ENCODE measurements at regions not wholly inside any gene's neighbourhood (a gene's known extent, or its start where the extent isn't known, plus 50 kb on each side); places are given as distances from the start of the nearest gene placed in this dataset.

DNA sequence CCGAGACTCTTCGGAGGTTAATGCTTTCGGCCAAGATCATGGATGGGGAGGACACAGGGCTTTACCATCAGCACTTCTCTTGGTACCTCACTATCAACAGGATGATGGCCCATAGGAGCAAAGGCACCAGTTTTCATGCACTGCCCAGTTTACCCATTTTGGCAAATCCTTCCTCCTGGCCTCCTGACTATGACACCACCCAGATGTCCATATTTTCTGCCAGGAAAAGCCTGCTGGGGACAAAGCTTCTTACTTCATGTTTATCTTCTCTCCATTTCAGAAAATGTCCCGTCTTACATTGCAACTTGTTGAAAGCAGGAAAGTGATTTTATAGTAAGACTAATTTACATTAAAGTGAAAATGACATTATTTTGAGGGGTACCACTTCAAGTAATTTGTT, 61.4 kb upstream of the GAS1 start:
- CTCF ChIA-PET = no interaction called here
- H3K4me3 ChIP-seq (ENCODE audit: low read depth, low read length) = no peak overlapping the region
- POLR2A ChIA-PET = no interaction called here
- no peak for TF ChIP-seq CTCF (IDR thresholded peaks at IDR 0.05; ENCODE audit: insufficient read depth, low read length, missing control alignments)
- DNase-seq (ENCODE audit: low read depth, low spot score) = no peak

DNA sequence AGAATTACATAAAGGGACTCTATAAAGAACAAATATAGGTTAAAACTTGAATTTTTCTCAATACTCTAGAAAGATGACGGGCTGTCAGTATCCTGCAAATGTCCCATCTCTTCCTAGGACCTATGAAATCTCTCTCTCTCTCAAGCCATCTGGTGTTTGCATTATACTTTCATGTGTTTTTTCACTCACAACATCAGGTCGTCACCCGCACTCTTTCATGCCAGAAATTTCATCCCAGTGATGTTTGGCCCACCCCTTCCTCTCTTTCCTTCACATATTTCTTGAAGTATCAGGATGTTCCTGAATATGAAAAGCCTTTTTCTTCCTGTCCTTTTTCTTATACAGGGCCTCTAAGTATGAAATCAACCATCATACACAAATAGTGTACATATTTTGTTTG, 63.3 kb upstream of the GAS1 start:
- no peak for TF ChIP-seq CTCF (IDR thresholded peaks at IDR 0.05; ENCODE audit: insufficient read depth, low read length, missing control alignments)

DNA sequence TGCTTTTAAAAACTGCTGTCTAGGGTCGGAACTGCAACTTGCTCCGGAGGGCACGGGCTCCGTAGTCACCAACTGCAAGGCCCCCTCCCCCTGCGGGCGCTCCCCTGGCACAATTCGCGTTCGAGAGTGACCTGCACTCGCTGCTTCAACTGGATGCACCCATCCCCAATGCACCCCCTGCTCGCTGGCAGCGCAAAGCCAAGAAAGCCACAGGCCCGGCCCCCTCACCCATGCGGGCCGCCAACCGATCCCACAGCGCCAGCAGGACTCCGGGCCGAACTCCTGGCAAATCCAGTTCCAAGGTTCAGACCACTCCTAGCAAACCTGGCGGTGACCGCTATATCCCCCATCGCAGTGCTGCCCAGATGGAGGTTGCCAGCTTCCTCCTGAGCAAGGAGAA, 64.2 kb upstream of the GAS1 start:
- POLR2A ChIA-PET = no interaction called here

More for the DNA sequence above, 63.3 kb upstream of the GAS1 start:
- ChIA-PET CTCF (no interaction called here), POLR2A (no interaction called here)
- no peak overlapping the region for H3K4me3 ChIP-seq (ENCODE audit: low read depth, low read length)
- DNase-seq (ENCODE audit: low read depth, low spot score) = no peak

DNA sequence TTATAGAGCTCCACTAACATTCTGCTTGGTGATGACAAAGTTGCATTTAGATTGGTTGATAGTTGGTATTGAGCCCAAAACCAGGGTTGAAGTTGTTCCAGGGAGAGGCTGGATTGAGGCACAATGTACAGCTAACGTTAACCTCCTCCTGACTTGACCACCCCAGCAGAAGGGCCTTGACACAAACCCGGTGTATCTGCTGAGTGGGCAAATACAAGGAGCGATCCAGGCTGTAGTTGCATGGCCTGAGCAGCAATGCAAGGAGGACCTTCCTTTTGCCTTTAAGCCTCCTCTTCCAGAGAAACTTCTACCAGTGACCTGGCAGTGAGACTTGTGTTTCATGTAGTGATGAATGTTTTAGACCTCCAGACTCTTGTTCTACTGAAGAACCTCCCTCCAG, 66.2 kb upstream of the GAS1 start:
- POLR2A ChIA-PET = no interaction called here

More for the DNA sequence above, 64.2 kb upstream of the GAS1 start:
- DNase-seq (ENCODE audit: low read depth, low spot score) = no peak
- H3K4me3 ChIP-seq (ENCODE audit: low read depth, low read length) = no peak overlapping the region
- CTCF ChIA-PET = no interaction called here
- TF ChIP-seq CTCF (IDR thresholded peaks at IDR 0.05; ENCODE audit: insufficient read depth, low read length, missing control alignments) = no peak

GRCh38 chr9:87014436-87014835, 67.1 kb upstream of the GAS1 start:
- CTCF ChIA-PET = interaction anchor here (0.9 to 1.4 kb wide), 2 partner anchors 17 to 22 kb away, joined by 3 to 4 read pairs; no protein-coding TSS in a partner anchor
- POLR2A ChIA-PET = no interaction called here
- no peak for TF ChIP-seq CTCF (IDR thresholded peaks at IDR 0.05; ENCODE audit: insufficient read depth, low read length, missing control alignments)
- no peak overlapping the region for H3K4me3 ChIP-seq (ENCODE audit: low read depth, low read length)
- DNase-seq (ENCODE audit: low read depth, low spot score) = no peak

More for the DNA sequence above, 66.2 kb upstream of the GAS1 start:
- no peak overlapping the region for H3K4me3 ChIP-seq (ENCODE audit: low read depth, low read length)
- no peak for TF ChIP-seq CTCF (IDR thresholded peaks at IDR 0.05; ENCODE audit: insufficient read depth, low read length, missing control alignments)
- no peak for DNase-seq (ENCODE audit: low read depth, low spot score)
- CTCF ChIA-PET = interaction anchor here (1.4 kb wide), 1 partner anchor 23 kb away, joined by 4 read pairs; no protein-coding TSS in a partner anchor

DNA sequence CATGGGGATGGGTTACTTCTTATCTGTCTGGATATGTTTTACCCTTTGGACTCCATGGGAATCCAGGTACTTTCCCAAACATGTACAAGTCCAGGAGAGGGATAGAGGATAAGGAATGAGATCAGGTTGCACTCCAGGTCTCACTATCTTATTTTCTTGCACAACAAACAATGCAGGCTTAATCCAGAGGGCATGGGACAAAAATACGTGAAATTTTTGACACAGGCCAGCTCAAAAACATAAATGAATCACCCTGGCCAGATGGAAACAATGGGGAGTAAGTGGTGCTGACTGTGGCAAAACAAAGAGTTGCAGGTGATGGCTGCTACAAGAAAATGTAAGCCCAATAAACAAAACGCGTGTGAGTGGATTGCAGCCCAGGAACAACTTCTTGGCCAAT, 69.4 kb upstream of the GAS1 start:
- H3K4me3 ChIP-seq (ENCODE audit: low read depth, low read length) = no peak overlapping the region
- TF ChIP-seq CTCF (IDR thresholded peaks at IDR 0.05; ENCODE audit: insufficient read depth, low read length, missing control alignments) = no peak
- CTCF ChIA-PET = interaction anchor here (0.7 kb wide), 1 partner anchor 10 kb away, joined by 3 read pairs; no protein-coding TSS in a partner anchor
- no peak for DNase-seq (ENCODE audit: low read depth, low spot score)
- POLR2A ChIA-PET = no interaction called here

Measured in AG04449 (cell line).